ELF-1 (cell line): ENCODE measurements at regions not wholly inside any gene's neighbourhood (a gene's known extent, or its start where the extent isn't known, plus 50 kb on each side); places are given as distances from the start of the nearest gene placed in this dataset.

Source experiments
- DNase-seq: peaks from one replicate; pipeline ENCODE4 v3.0.0-alpha.2; 2016; ENCODE audit warnings: low read depth, low spot score

- DNase-seq: no peak
Observed at GRCh38 chr7:30212701-30213111, 71.7 kb upstream of the ZNRF2 start.

DNA sequence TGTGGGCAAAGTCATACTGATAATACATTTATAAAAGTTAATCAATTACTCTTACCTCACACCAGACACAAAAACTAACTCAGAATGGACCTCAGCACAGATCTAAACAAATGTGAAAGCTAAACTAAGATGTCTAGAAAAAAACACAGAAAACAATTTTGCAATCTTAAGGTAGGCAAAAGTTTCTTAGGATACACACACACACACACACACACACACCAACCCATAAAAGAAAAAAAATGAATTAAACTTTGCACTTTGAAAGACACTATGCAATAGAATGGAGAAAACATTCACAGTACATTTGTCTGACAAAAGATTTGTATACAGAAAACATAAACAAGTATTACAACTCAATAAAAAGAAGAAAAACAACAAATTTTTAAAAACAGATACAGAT, 70.8 kb upstream of the ZNRF2 start:
- DNase-seq: no peak

DNA sequence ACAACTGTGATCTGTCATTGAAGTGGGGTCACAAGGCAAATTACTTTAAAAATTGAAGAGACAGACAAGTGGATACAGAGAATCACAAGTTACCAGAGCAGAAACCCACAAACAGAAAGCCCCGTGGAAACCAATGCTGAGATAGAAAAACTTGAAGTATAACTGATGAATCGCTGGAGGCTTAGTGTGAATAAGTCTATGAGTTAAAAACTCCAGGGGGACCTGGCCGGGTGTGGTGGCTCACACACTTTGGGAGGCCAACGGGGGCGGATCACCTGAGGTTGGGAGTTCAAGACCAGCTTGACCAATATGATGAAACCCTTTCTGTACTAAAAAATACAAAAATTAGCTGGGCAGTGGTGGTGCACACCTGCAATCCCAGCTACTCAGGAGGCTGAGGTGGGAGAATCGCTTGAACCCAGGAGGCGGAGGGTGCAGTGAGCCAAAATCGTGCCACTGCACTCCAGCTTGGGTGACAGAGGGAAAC, 69.7 kb upstream of the ZNRF2 start:
- DNase-seq: no peak

DNA sequence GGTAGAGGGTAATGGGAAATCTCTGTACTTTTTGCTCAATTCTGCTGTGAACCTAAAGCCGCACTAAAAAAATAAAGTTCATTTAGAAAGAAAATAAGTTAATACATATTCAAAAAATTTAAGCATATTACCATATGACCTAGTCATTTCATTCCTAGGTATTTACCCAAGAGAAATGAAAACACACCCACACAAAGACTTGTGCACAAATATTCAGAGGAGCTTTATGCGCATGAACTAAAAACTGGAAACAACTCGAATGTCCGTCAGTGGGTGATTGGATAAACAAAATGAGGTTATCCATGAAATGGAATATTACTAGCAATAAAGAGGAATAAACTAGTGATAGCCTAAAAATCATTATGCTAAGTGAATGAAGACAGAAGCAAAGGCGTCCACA, 62.6 kb upstream of the ZNRF2 start:
- no peak for DNase-seq

- no peak for DNase-seq
Observed at GRCh38 chr7:30222515-30223215, 61.7 kb upstream of the ZNRF2 start.

DNA sequence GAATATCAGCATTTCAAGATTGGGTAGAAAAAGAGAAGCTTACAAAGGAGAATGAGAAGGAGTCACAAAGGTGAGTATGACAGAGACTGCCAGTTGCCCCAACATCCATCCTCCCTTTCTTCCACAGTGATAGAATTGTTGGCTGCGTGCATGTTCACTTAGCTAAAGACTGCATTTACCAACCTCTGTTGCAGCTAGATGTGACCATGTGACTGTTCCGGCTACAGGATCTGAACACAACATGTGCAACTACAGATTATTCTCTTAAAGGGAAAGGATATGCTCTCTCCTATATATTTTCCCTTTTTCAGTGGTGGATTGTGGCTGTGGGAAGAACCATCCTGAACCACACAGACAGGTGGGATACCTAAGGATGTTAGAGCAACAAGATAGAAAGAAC, 60.5 kb upstream of the ZNRF2 start:
- no peak for DNase-seq

DNA sequence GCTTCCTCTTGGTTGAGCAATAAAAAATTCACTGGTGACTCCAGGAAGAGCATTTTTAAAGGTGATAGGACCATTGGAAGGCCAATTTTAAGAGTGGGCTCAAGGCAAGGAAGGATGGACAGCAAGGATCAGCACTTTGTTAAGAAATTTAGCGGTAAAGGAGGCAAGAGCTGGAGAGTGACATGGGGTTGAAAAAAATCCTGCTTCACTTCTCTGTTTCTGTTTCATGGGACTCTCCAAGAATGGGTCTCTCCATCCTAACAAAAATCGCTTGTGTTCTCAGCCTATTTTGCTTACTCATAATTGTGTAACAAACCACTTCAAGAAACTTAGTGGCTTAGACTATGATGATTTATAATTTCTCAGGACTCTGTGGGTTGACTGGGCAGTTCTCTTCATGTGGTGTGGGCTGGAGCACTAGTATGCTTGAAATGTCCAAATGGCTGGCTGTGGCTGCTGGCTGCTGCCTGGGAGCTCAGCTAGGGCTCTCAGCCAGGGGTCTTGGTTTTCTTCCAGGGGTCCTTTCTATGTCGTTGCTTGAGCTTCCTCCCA, 59.8 kb upstream of the ZNRF2 start:
- DNase-seq: no peak

- peak; percentile 22 for DNase-seq
Observed at GRCh38 chr7:30225863-30226613, 58.4 kb upstream of the ZNRF2 start.

DNA sequence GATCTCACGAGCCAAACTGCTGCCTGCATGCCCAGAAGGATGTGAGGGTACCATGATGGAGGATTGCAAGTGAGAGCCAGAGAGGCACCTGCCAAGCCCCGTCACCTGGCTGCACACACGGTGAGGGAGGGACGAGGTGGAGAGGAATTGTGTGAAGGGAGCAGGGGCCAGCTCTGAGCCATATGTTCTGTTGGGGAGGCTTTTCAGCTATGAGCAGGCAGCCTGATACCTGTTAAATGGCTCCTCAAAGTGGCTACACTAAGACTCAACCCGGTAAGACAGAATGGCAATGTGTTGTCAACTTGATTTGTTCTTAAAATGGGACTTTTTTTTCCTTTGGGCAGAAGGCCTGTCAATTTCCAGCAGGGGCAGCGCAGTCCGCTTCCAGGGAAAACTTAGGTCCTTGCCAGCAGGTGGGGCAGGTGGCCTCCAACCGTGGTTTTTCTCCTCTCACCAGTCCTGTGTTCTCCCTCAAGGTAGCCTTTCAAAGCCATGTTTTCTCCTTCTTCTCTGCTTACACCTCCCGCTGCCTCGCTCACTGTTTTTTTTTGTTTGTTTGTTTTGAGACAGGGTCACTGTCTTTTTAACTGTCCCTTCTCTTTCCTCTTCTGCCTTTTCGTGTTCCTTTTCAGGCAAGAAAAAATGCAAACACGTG, 57.7 kb upstream of the ZNRF2 start:
- DNase-seq: peak; percentile 71

DNA sequence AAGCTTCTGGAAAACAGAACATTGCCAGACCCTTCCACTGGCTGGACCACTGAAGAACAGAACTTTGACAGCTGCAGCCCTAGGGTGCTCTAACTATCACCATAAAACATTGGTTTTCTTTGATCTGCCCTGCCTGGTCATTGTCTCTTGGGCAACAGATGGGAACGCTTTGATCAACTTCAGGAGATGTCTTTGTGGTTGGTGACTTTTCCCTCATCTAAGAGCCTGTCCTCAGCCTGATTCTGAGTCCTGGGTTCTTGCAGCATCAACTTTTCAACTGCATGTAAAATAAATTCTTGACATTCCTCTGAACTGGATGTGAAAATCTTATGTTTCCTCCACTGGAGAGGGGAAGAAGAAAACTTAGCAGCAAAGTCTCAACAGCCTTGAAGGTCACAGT, 53.1 kb upstream of the ZNRF2 start:
- no peak for DNase-seq

DNA sequence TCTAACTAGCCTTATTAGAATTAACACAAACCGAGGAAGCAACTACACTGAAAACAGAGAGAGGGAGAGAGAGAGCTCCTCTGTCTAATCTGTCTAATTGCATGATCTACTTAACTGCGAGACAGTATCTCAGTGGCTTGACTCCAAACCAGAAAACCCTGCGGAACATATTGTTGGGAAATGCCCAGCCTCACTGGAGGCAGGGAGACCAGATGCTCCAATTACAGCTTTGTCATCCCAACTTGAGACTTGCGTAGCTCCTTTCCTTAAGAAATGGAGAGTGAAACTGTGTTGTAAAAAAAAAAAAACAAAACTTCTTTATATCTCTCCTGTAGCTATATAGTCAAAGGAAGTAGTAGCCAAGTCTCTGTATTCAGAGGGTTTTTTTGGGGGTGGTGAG, 52.0 kb upstream of the ZNRF2 start:
- DNase-seq: no peak
